ENCODE measurements at regions not wholly inside any gene's neighbourhood (a gene's known extent, or its start where the extent isn't known, plus 50 kb on each side); places are given as distances from the start of the nearest gene placed in this dataset.
"Not testable (repeated sequence)": the region's sequence is repeated elsewhere in the genome, so short reads cannot be mapped to it uniquely, and the experiment has no call there.

DNA sequence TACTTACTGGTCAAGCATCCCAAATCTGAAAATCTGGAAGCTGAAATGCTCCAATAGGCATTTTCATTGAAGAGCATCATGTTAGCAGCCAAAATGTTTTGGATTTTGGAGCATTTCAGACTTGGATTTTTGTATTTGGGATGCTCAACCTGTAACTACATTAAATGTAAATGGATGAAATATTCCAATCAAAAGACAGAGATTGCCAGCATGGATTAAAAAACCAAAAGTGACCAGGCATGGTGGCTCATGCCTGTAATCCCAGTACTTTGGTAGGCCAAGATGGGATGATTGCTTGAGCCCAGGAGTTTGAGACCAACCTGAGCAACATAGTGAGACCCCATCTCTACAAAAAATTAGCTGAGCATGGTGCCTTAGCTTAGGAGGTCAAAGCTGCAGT, 110.3 kb downstream of the URB2 start:
- Histone ChIP-seq H3K27me3 (peaks cover 0 to 6% of the 10 kb centered on the region in 2 donors), H3K36me3 (no peaks in the 10 kb centered on the region), H3K9me3 (peaks cover 0 to 6% of the 10 kb centered on the region in 2 donors), H3K4me3 (no peak overlapping the region), H3K27ac (no peak overlapping the region), H3K4me1 (no peaks in the 10 kb centered on the region)
- intact Hi-C loops (cut with DNase I; ENCODE audit: low total_unique reads) = no loop called here
- no peak for DNase-seq
- TF ChIP-seq, protein P1, sequence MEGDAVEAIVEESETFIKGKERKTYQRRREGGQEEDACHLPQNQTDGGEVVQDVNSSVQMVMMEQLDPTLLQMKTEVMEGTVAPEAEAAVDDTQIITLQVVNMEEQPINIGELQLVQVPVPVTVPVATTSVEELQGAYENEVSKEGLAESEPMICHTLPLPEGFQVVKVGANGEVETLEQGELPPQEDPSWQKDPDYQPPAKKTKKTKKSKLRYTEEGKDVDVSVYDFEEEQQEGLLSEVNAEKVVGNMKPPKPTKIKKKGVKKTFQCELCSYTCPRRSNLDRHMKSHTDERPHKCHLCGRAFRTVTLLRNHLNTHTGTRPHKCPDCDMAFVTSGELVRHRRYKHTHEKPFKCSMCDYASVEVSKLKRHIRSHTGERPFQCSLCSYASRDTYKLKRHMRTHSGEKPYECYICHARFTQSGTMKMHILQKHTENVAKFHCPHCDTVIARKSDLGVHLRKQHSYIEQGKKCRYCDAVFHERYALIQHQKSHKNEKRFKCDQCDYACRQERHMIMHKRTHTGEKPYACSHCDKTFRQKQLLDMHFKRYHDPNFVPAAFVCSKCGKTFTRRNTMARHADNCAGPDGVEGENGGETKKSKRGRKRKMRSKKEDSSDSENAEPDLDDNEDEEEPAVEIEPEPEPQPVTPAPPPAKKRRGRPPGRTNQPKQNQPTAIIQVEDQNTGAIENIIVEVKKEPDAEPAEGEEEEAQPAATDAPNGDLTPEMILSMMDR (IDR thresholded peaks at IDR 0.05) = no peak
- TF ChIP-seq POLR2A (IDR thresholded peaks at IDR 0.05) = no peak

GRCh38 chr1:229742614-229743013, 116.6 kb downstream of the URB2 start:
- intact Hi-C loops (cut with DNase I; ENCODE audit: low total_unique reads); H3K36me3 ChIP-seq; DNase-seq; H3K27me3 ChIP-seq; H3K9me3 ChIP-seq; H3K27ac ChIP-seq; H3K4me1 ChIP-seq; H3K4me3 ChIP-seq: not testable (repeated sequence)

- Histone ChIP-seq H3K36me3 (no peaks in the 10 kb centered on the region), H3K4me1 (no peaks in the 10 kb centered on the region), H3K27me3 (no peaks in the 10 kb centered on the region), H3K27ac (no peak overlapping the region), H3K4me3 (no peak overlapping the region), H3K9me3 (no peaks in the 10 kb centered on the region)
- TF ChIP-seq POLR2A (IDR thresholded peaks at IDR 0.05) = no peak
- TF ChIP-seq, protein P1 (IDR thresholded peaks at IDR 0.05) = no peak
- intact Hi-C loops (cut with DNase I; ENCODE audit: low total_unique reads) = no loop called here
- no peak for DNase-seq
These were observed 123.9 kb downstream of the URB2 start for GRCh38 chr1:229749992-229750391.

- no peaks in the 10 kb centered on the region for H3K27me3 ChIP-seq
- no peaks in the 10 kb centered on the region for H3K36me3 ChIP-seq
- no peaks in the 10 kb centered on the region for H3K4me1 ChIP-seq
- no peak for DNase-seq
- intact Hi-C loops (cut with DNase I; ENCODE audit: low total_unique reads) = no loop called here
- no peak overlapping the region for H3K27ac ChIP-seq
- no peak overlapping the region for H3K4me3 ChIP-seq
- no peaks in the 10 kb centered on the region for H3K9me3 ChIP-seq
- TF ChIP-seq POLR2A (IDR thresholded peaks at IDR 0.05) = no peak
- TF ChIP-seq, protein P1 (IDR thresholded peaks at IDR 0.05) = no peak
These were observed 125.6 kb downstream of the URB2 start for GRCh38 chr1:229751610-229752009.

DNA sequence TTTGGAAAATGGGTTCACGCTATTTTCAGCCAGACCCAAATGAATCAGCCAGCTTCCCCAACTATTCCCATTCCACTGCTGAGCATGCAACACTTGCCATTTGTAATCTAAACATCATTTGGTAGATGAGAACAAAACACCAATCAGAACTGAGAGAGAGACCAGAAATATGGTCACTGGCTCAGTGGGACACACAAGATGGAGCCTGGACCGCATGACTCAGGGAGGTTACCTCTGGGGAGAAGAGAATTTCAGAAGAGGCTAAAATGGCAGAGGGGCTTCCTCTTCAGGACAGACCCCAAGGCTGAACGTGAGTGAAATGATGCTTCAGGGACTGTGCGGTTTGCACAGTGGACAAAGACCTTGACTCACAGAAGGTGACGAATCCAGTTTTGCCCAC, 126.6 kb downstream of the URB2 start:
- H3K4me3 ChIP-seq = no peak overlapping the region
- H3K36me3 ChIP-seq = no peaks in the 10 kb centered on the region
- TF ChIP-seq, protein P1 (IDR thresholded peaks at IDR 0.05) = no peak
- no peak for TF ChIP-seq POLR2A (IDR thresholded peaks at IDR 0.05)
- H3K9me3 ChIP-seq = no peaks in the 10 kb centered on the region
- intact Hi-C loops (cut with DNase I; ENCODE audit: low total_unique reads) = no loop called here
- H3K27me3 ChIP-seq = no peaks in the 10 kb centered on the region
- no peak for DNase-seq
- H3K4me1 ChIP-seq = no peaks in the 10 kb centered on the region
- no peak overlapping the region for H3K27ac ChIP-seq

Data from uterus (tissue), 3 donors.